Common myeloid progenitor, CD34-positive (primary cell): ENCODE measurements at regions not wholly inside any gene's neighbourhood (a gene's known extent, or its start where the extent isn't known, plus 50 kb on each side); places are given as distances from the start of the nearest gene placed in this dataset.
A peak's percentile ranks its signal among the peaks of the same experiment; 100 is the strongest.

ENCODE experiments used
- CTCF ChIA-PET: fragments of 350-600 bp; sonication (Branson Sonifier 250); formaldehyde crosslinking; loops from one replicate; lab custom pipeline; 2021; ENCODE audit warnings: antibody characterized with exemption; lab: Charles Lee
- POLR2A ChIA-PET: fragments of 350-600 bp; sonication (Branson Sonifier 250); formaldehyde crosslinking; loops from one replicate; lab custom pipeline; 2021; ENCODE audit warnings: antibody characterized with exemption; lab: Charles Lee
- DNase-seq, 3 donors: peaks; one replicate each; pipeline versions ENCODE4 v3.0.0 to v3.0.0-alpha.2; 2013
- H3K27ac ChIP-seq, 2 experiments: 1 replicate in 1 of 2; 2 replicates in 1 of 2; pipeline ENCODE4 v1.7.0; 2013; ENCODE audit warnings: inconsistent platforms in 2 of 2, low read length in 2 of 2, mild to moderate bottlenecking in 2 of 2, low read depth in 1 of 2, moderate library complexity in 1 of 2; ENCODE audit not compliant: severe bottlenecking in 2 of 2, insufficient read depth in 1 of 2, poor library complexity in 1 of 2
- H3K27me3 ChIP-seq, 5 experiments: replicated peaks in 2 of 5; 1 replicate in 3 of 5; 2 replicates in 2 of 5; pipeline versions ENCODE4 v1.6.1 to v1.7.0; 2013; ENCODE audit warnings: low read length in 4 of 5, mild to moderate bottlenecking in 2 of 5, moderate library complexity in 2 of 5, inconsistent platforms in 1 of 5; ENCODE audit not compliant: insufficient read depth in 5 of 5, control insufficient read depth in 4 of 5
- H3K36me3 ChIP-seq, 4 experiments: 1 replicate in 2 of 4; 2 replicates in 2 of 4; pipeline versions ENCODE4 v1.6.1 to v1.7.0; 2013; ENCODE audit warnings: low read length in 3 of 4, control low read depth in 1 of 4, mild to moderate bottlenecking in 1 of 4; ENCODE audit not compliant: control insufficient read depth in 4 of 4, insufficient read depth in 4 of 4
- H3K4me1 ChIP-seq, 4 experiments: 1 replicate in 3 of 4; 2 replicates in 1 of 4; pipeline versions ENCODE4 v1.6.1 to v1.7.1; 2013; ENCODE audit warnings: low read length in 3 of 4, mild to moderate bottlenecking in 3 of 4, control low read depth in 1 of 4, inconsistent platforms in 1 of 4, moderate library complexity in 1 of 4; ENCODE audit not compliant: control insufficient read depth in 4 of 4, insufficient read depth in 4 of 4; ENCODE audit errors: control extremely low read depth in 1 of 4
- H3K4me3 ChIP-seq, 7 experiments: 1 replicate in 4 of 7; 2 replicates in 3 of 7; pipeline versions ENCODE4 v1.5.1 to v1.7.0; 2013; ENCODE audit warnings: mild to moderate bottlenecking in 7 of 7, low read length in 6 of 7, moderate library complexity in 6 of 7, inconsistent platforms in 2 of 7, low read depth in 2 of 7, control low read depth in 1 of 7; ENCODE audit not compliant: insufficient read depth in 4 of 7, control insufficient read depth in 1 of 7; ENCODE audit errors: extremely low read depth in 1 of 7
- H3K9me3 ChIP-seq, 5 experiments: 1 replicate in 4 of 5; 2 replicates in 1 of 5; pipeline versions ENCODE4 v1.6.1 to v1.7.1; 2013; ENCODE audit warnings: low read length in 4 of 5, mild to moderate bottlenecking in 2 of 5, inconsistent platforms in 1 of 5, low read depth in 1 of 5, moderate library complexity in 1 of 5; ENCODE audit not compliant: control insufficient read depth in 4 of 5, insufficient read depth in 2 of 5; ENCODE audit errors: control extremely low read depth in 1 of 5
- WGBS: methylation state at CpG from one replicate; pipeline ENCODE4 v1.1.5; 2013; ENCODE audit not compliant: insufficient coverage; 5-methylcytosine and 5-hydroxymethylcytosine counted together

DNA sequence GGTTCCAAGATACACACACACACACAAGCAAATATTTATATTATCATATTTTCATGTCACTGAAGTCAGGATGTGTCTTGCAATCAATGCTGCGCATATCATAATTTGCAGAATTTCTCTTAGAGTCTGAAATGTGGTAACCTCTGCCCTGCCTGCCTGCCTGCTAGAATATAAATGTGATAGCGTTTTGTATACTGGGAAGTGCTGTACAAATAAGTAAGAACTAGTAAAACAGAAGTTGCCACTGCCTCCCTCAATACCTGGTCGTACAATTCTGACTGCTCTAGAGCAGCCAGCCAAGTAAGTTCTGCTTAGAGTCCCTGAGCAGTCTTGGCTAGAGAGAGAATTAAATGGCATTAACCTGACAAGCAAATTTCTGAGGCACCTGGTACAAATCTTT is 83.9 kb upstream of the NTF3 start:
- POLR2A ChIA-PET: no interaction called here
- CTCF ChIA-PET: no interaction called here
- H3K4me3 ChIP-seq: no peak overlapping the region
- DNase-seq: no peak
- H3K27me3 ChIP-seq: peaks cover 0 to 9% (median 2%) of the 10 kb centered on the region in 5 experiments
- no peaks in the 10 kb centered on the region for H3K36me3 ChIP-seq
- peaks cover 0 to 2% (median 2%) of the 10 kb centered on the region in 5 experiments for H3K9me3 ChIP-seq
- no peaks in the 10 kb centered on the region for H3K4me1 ChIP-seq
- no peak overlapping the region for H3K27ac ChIP-seq
- 100% methylated on average over 1 of the region's 3 CpGs for WGBS

DNA sequence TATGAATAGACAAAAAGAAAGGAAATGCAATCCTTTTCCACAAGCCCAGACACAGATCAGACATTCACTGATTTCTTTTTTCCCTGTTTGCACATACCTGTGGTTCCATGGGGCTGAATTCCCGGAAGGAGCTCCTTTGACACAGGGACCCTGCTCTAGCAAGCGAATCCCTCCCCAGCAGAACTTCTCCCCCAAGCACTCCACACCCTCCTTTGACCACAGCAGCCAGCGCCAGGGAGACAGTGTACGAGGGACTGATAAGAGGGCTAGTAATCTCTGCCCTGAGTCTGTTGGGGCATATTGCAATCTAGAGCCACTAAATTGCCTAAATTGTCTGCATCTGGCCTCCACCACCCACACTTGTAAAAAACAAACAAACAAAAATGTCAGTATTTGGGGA is 83.4 kb upstream of the NTF3 start:
- WGBS: 80% methylated on average over 1 of the region's 4 CpGs
- DNase-seq: peak in 2 of 3 donors; percentile 15 to 31
- ChIA-PET POLR2A (no interaction called here), CTCF (no interaction called here)
- peaks cover 0 to 9% (median 2%) of the 10 kb centered on the region in 5 experiments for H3K27me3 ChIP-seq
- no peak overlapping the region for H3K4me3 ChIP-seq
- no peaks in the 10 kb centered on the region for H3K4me1 ChIP-seq
- H3K9me3 ChIP-seq: peaks cover 0 to 3% (median 2%) of the 10 kb centered on the region in 5 experiments
- H3K36me3 ChIP-seq: no peaks in the 10 kb centered on the region
- no peak overlapping the region for H3K27ac ChIP-seq

GRCh38 chr12:5364036-5364770 is 67.7 kb upstream of the NTF3 start:
- Histone ChIP-seq H3K4me3 (no peak overlapping the region), H3K27ac (no peak overlapping the region), H3K36me3 (no peaks in the 10 kb centered on the region), H3K4me1 (no peaks in the 10 kb centered on the region), H3K9me3 (no peaks in the 10 kb centered on the region), H3K27me3 (peaks cover 0 to 1% (median 0%) of the 10 kb centered on the region in 5 experiments)
- peak in 2 of 3 donors; percentile 28 to 52 for DNase-seq
- 95% methylated on average over 5 of the region's 5 CpGs for WGBS
- POLR2A ChIA-PET: no interaction called here
- CTCF ChIA-PET: interaction anchor here (0.5 to 0.7 kb wide), 2 partner anchors 10 to 116 kb away, joined by 3 read pairs; no protein-coding TSS in a partner anchor

DNA sequence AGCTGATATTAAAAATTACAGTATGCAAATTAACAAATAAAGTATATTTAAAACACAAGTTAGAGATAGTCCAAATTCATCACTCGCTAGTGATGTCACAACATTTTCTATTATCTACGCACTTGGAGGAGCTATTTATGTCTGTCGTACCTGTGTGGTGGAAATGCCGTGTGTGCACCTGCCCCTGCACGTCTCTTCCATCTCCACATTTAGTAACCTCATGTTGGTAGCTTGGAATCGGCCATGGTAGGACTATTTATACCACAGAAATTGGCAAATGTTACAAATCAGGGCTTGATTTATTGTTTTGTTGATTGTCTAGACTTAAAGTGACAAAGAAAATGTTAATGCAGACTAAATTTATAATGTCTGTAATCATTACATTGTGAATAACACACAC is 62.6 kb upstream of the NTF3 start:
- DNase-seq: no peak
- ChIA-PET CTCF (interaction anchor here (0.7 kb wide), 1 partner anchor 34 kb away, joined by 3 read pairs; no protein-coding TSS in a partner anchor), POLR2A (no interaction called here)
- WGBS: 100% methylated on average over 2 of the region's 6 CpGs
- Histone ChIP-seq H3K27me3 (no peaks in the 10 kb centered on the region), H3K27ac (no peak overlapping the region), H3K9me3 (no peaks in the 10 kb centered on the region), H3K4me3 (no peak overlapping the region), H3K36me3 (no peaks in the 10 kb centered on the region), H3K4me1 (no peaks in the 10 kb centered on the region)

GRCh38 chr12:5371631-5372030 is 60.3 kb upstream of the NTF3 start:
- no peak overlapping the region for H3K4me3 ChIP-seq
- H3K36me3 ChIP-seq: no peaks in the 10 kb centered on the region
- ChIA-PET POLR2A (no interaction called here), CTCF (no interaction called here)
- no peaks in the 10 kb centered on the region for H3K4me1 ChIP-seq
- 82% methylated on average over 2 of the region's 3 CpGs for WGBS
- no peaks in the 10 kb centered on the region for H3K9me3 ChIP-seq
- H3K27me3 ChIP-seq: no peaks in the 10 kb centered on the region
- no peak overlapping the region for H3K27ac ChIP-seq
- no peak for DNase-seq

- Histone ChIP-seq H3K4me3 (no peak overlapping the region), H3K36me3 (no peaks in the 10 kb centered on the region), H3K27ac (no peak overlapping the region), H3K4me1 (no peaks in the 10 kb centered on the region), H3K9me3 (no peaks in the 10 kb centered on the region), H3K27me3 (no peaks in the 10 kb centered on the region)
- POLR2A ChIA-PET: no interaction called here
- no CpG with 5 or more reads among the region's 1 CpG for WGBS
- DNase-seq: no peak
- CTCF ChIA-PET: interaction anchor here (0.7 kb wide), 1 partner anchor 11 kb away, joined by 3 read pairs; no protein-coding TSS in a partner anchor
These were observed 57.2 kb upstream of the NTF3 start for GRCh38 chr12:5374713-5375112.

- H3K27ac ChIP-seq: no peak overlapping the region
- ChIA-PET POLR2A (no interaction called here), CTCF (no interaction called here)
- no peaks in the 10 kb centered on the region for H3K27me3 ChIP-seq
- no peaks in the 10 kb centered on the region for H3K9me3 ChIP-seq
- DNase-seq: no peak
- H3K4me3 ChIP-seq: no peak overlapping the region
- H3K4me1 ChIP-seq: no peaks in the 10 kb centered on the region
- 100% methylated on average over 3 of the region's 5 CpGs for WGBS
- no peaks in the 10 kb centered on the region for H3K36me3 ChIP-seq
These were observed 56.2 kb upstream of the NTF3 start for GRCh38 chr12:5375547-5376295.
